Pancreas (tissue), 10 donors: ENCODE measurements at regions not wholly inside any gene's neighbourhood (a gene's known extent, or its start where the extent isn't known, plus 50 kb on each side); places are given as distances from the start of the nearest gene placed in this dataset.

Experiments used
- ATAC-seq, 4 donors: fragments of 200-7000 bp; cut with Tn5 transposase; one replicate each; pipeline versions ENCODE4 v1.8.0 to v1.9.1; 2020; ENCODE audit warnings: mild to moderate bottlenecking in 4 of 4, moderate library complexity in 4 of 4
- DNase-seq, 6 donors: peaks; one replicate each; pipeline ENCODE4 v3.0.0-alpha.2; 2020
- FAIRE-seq: peaks from 2 replicates; lab custom pipeline; 2012; peaks lifted over from hg19 to GRCh38; lab: Jason Lieb, UNC
- H3K27ac ChIP-seq, 4 donors: fragments of 200-600 bp; sonication (generic); 1 replicate in 3 of 4; 2 replicates in 1 of 4; pipeline versions ENCODE4 v1.5.0 to v1.8.0; 2020
- H3K27me3 ChIP-seq, 4 donors: fragments of 200-600 bp; one replicate each; pipeline ENCODE4 v1.8.0; 2021
- H3K36me3 ChIP-seq, 3 donors: fragments of 200-600 bp; sonication (generic) in 1 of 3; one replicate each; pipeline versions ENCODE4 v1.5.0 to v1.8.0; 2020 to 2021
- H3K4me1 ChIP-seq, 3 donors: fragments of 200-600 bp; one replicate each; pipeline ENCODE4 v1.8.0; 2021
- H3K4me3 ChIP-seq, 4 donors: fragments of 200-600 bp; sonication (generic) in 2 of 4; one replicate each; pipeline versions ENCODE4 v1.5.0 to v1.8.0; 2020 to 2021
- H3K9me3 ChIP-seq, 4 donors: fragments of 200-600 bp; one replicate each; pipeline ENCODE4 v1.8.0; 2021
- WGBS, 2 donors: extraction: QIAGEN DNeasy Blood & Tissue Kit; methylation state at CpG; one replicate each; pipeline ENCODE4 v1.1.7; 2013; 5-methylcytosine and 5-hydroxymethylcytosine counted together
- intact Hi-C, 3 donors: fragments of 100-400 bp; cut with DNase I; formaldehyde crosslinking; loops; one replicate each; pipeline versions ENCODE4 v1.11.1 to v1.14.2; 2022
- TF ChIP-seq, protein P1 (sequence below), 4 donors: fragments of 200-600 bp; sonication (generic) in 3 of 4; IDR thresholded peaks; one replicate each; pipeline versions ENCODE4 v1.5.0 to v1.8.0; 2021; ENCODE audit warnings: antibody characterized with exemption in 4 of 4
- donor health status: healthy with polysubstance abuse.
- donor health status: DM: no; HTN: no; CAD: no; lungs with moderate emphysema.
- donor health status: DM: no; HTN: no; CAD: no.
- donor health status: control.
- donor health status: control.
- donor health status: Bipolar disorder and iron deficiency.
- donor health status: DM: yes; HTN: yes; CAD: no.
- donor health status: DM: no; HTN: no; CAD: no.
- donor health status: DM: no; HTN: no; CAD: no.
- donor health status: DM: yes; HTN: yes; CAD: no.

DNA sequence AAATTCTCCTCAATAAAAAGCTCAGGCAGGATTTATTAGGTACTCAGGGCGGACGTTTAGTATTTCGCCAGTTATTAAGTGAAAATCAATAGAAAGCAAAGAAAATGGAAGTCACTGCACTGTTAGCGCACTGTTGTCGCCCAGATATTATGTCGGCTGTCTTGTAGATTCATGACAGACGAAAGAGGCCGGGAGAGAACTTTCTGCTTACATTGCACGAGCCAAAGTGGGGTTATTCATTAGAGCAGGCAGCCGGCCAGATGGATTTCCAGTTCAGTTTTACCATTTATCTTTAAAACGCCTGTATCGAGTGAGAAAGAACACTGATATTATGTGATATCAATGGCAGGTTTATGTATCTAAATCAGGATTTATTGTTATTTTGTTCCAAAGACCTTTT is 866.0 kb upstream of the NR2F2 start:
- peak in 3 of 6 donors; percentile 11 to 49 (median 17) for DNase-seq
- no peak overlapping the region for H3K27ac ChIP-seq
- intact Hi-C loops, result no loop called here

DNA sequence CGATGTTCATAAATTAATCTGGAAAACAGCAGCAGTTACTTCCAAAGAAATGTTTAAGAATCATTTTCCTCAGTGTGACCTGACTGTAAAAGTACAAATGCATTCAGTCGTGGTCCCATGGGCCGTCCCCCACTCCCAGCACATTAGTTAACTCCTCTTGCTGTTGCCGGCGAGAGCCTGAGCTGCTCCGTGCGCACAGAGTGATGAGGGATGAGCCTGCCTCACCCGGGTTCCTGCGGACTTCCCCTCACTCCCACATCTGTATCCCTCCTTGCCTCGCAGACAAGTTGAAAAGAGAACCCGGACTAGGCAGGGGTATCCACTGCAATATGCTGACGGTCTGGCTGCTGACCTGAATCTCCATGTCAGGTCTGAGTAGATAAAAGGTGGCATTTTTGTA is 861.7 kb upstream of the NR2F2 start:
- 65 to 76% methylated on average over 12 of the region's 12 CpGs for WGBS, 2 donors
- Histone ChIP-seq H3K27me3 (peaks cover 0 to 4% (median 0%) of the 10 kb centered on the region in 4 donors), H3K9me3 (no peaks in the 10 kb centered on the region), H3K4me1 (peaks cover 0 to 5% (median 3%) of the 10 kb centered on the region in 3 donors), H3K36me3 (no peaks in the 10 kb centered on the region), H3K4me3 (no peak overlapping the region), H3K27ac (no peak overlapping the region)
- ATAC-seq (no peak), FAIRE-seq (no peak), DNase-seq (no peak)
- TF ChIP-seq, protein P1, sequence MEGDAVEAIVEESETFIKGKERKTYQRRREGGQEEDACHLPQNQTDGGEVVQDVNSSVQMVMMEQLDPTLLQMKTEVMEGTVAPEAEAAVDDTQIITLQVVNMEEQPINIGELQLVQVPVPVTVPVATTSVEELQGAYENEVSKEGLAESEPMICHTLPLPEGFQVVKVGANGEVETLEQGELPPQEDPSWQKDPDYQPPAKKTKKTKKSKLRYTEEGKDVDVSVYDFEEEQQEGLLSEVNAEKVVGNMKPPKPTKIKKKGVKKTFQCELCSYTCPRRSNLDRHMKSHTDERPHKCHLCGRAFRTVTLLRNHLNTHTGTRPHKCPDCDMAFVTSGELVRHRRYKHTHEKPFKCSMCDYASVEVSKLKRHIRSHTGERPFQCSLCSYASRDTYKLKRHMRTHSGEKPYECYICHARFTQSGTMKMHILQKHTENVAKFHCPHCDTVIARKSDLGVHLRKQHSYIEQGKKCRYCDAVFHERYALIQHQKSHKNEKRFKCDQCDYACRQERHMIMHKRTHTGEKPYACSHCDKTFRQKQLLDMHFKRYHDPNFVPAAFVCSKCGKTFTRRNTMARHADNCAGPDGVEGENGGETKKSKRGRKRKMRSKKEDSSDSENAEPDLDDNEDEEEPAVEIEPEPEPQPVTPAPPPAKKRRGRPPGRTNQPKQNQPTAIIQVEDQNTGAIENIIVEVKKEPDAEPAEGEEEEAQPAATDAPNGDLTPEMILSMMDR (IDR thresholded peaks at IDR 0.05), result no peak
- intact Hi-C loops, result no loop called here

More for the DNA sequence above, 866.0 kb upstream of the NR2F2 start:
- H3K4me1 ChIP-seq, result no peaks in the 10 kb centered on the region
- peak overlapping the region in 1 of 4 donors; percentile 4 for H3K4me3 ChIP-seq
- H3K9me3 ChIP-seq, result no peaks in the 10 kb centered on the region
- no peak for FAIRE-seq
- no peaks in the 10 kb centered on the region for H3K36me3 ChIP-seq
- TF ChIP-seq, protein P1 (IDR thresholded peaks at IDR 0.05), result no peak
- WGBS, 2 donors, result 10 to 15% methylated on average over 12 of the region's 12 CpGs
- peak in 3 of 4 donors; percentile 40 to 83 (median 71) for ATAC-seq
- peaks cover 0 to 4% (median 0%) of the 10 kb centered on the region in 4 donors for H3K27me3 ChIP-seq

DNA sequence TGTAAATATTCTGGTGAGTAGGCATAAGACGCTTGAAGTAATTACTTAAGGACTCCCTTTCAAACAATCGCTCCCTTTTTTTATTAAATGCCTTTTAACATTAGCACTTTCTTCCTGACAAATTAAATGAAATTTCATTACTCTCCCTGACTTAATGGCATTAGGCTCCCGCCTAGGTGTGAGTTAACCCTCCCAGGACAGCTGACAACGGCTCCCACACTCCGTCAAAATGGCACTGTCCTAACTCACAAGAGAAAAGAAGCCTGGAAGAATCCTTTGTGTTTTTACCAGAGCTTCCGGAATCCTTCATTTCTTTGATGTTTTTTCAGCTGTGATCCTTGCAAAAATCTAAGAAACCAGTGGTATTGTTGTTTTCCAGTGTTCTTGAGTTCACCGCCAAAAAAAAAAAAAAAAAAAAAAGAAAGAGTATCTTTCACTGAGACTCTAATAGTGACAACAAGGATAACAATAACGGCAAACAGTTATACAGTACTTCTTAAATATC is 861.0 kb upstream of the NR2F2 start:
- Histone ChIP-seq H3K27me3 (peaks cover 0 to 4% (median 0%) of the 10 kb centered on the region in 4 donors), H3K4me1 (peaks cover 0 to 5% (median 3%) of the 10 kb centered on the region in 3 donors), H3K4me3 (no peak overlapping the region), H3K27ac (no peak overlapping the region), H3K9me3 (no peaks in the 10 kb centered on the region), H3K36me3 (no peaks in the 10 kb centered on the region)
- intact Hi-C loops, result no loop called here
- 50 to 54% methylated on average over 8 of the region's 8 CpGs for WGBS, 2 donors
- TF ChIP-seq, protein P1 (IDR thresholded peaks at IDR 0.05), result no peak
- FAIRE-seq (no peak), ATAC-seq (no peak), DNase-seq (no peak)

DNA sequence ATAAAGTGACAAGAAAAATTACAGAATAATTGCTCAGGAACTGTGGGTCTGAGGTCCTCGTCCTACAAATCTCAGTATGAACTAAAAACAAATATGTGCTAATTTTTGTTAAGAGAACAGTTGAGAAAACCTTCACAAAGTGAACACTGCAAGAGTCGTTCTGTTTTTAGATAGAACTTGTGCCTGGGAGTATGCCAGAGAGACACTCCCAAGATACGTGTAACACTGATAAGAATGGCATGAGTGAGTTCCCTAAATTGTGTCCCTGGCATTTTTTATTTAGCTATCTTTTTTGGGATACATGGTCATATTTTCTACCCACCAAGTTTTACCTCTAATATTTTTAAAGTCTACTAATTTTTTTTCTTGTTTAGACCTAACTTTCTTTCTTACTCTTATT is 860.0 kb upstream of the NR2F2 start:
- Histone ChIP-seq H3K4me1 (peaks cover 0 to 5% (median 3%) of the 10 kb centered on the region in 3 donors), H3K36me3 (no peaks in the 10 kb centered on the region), H3K27me3 (peaks cover 0 to 4% (median 0%) of the 10 kb centered on the region in 4 donors), H3K9me3 (no peaks in the 10 kb centered on the region), H3K27ac (no peak overlapping the region), H3K4me3 (no peak overlapping the region)
- ATAC-seq, result no peak
- intact Hi-C loops, result no loop called here
- no peak for FAIRE-seq
- 25 to 40% methylated on average over 3 of the region's 3 CpGs for WGBS, 2 donors
- no peak for DNase-seq
- TF ChIP-seq, protein P1 (IDR thresholded peaks at IDR 0.05), result no peak

DNA sequence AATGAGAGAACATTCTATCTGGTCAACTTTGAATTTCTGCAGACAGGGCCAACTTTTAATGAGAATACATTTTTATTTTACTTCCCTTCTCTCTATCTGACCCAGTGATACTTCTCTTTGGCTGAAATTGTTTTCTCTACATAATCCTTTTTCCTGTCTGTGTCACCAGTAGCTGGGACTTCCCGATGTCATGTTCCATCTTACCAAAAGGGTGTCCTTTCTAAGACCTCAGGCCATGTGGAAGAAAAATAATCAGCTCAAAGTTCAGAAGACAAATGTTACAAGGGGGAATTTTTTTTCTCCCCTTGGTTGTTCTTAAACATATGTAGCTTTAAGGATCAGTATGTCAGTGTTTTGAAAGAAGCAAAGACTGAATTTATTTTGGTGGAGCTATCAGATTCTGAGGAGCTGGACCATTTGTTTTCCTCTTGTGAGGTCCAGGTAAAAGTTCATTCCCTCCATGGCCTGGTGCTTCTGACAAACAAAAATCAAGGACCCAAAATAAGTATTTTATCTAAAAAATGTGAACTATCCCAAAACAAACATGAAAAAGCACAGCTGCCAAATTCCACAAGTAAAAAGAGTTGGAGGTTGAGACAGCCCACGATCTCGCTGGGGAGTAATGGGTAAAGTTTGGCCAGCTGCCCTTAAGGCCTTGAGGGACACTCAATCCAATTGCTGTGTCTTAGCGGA is 859.4 kb upstream of the NR2F2 start:
- WGBS, 2 donors, result 16 to 18% methylated on average over 4 of the region's 4 CpGs
- DNase-seq (no peak), FAIRE-seq (no peak)

More for the DNA sequence above, 859.4 kb upstream of the NR2F2 start:
- ATAC-seq, result peak in 2 of 4 donors; percentile 19 to 28
- H3K4me3 ChIP-seq, result no peak overlapping the region
- H3K27me3 ChIP-seq, result peaks cover 0 to 4% (median 0%) of the 10 kb centered on the region in 4 donors
- H3K4me1 ChIP-seq, result peaks cover 0 to 5% (median 3%) of the 10 kb centered on the region in 3 donors
- no peaks in the 10 kb centered on the region for H3K36me3 ChIP-seq
- H3K27ac ChIP-seq, result no peak overlapping the region
- TF ChIP-seq, protein P1 (IDR thresholded peaks at IDR 0.05), result no peak
- H3K9me3 ChIP-seq, result no peaks in the 10 kb centered on the region
- intact Hi-C loops, result no loop called here
